Mesothelial cell of epicardium (in vitro differentiated cells): ENCODE measurements at regions not wholly inside any gene's neighbourhood (a gene's known extent, or its start where the extent isn't known, plus 50 kb on each side); places are given as distances from the start of the nearest gene placed in this dataset.
"Not testable (repeated sequence)": the region's sequence is repeated elsewhere in the genome, so short reads cannot be mapped to it uniquely, and the experiment has no call there.

Experiments used
- DNase-seq, 2 experiments: peaks; one replicate each; pipeline ENCODE4 v3.0.0; 2021; ENCODE audit warnings: low spot score in 2 of 2; ENCODE audit not compliant: unreplicated experiment in 2 of 2
- H3K27ac Mint-ChIP-seq: 2 replicates; pipeline ENCODE4 v1.8.0; 2021; ENCODE audit warnings: mixed read lengths
- H3K27me3 Mint-ChIP-seq: 2 replicates; pipeline ENCODE4 v1.8.0; 2021; ENCODE audit warnings: low read depth, mixed read lengths
- H3K36me3 Mint-ChIP-seq: 2 replicates; pipeline ENCODE4 v1.8.0; 2021; ENCODE audit warnings: mixed read lengths
- H3K4me1 Mint-ChIP-seq: 2 replicates; pipeline ENCODE4 v1.8.0; 2021; ENCODE audit warnings: mixed read lengths
- H3K4me3 Mint-ChIP-seq: 2 replicates; pipeline ENCODE4 v1.8.0; 2021; ENCODE audit warnings: mild to moderate bottlenecking, moderate library complexity, mixed read lengths
- H3K9me3 Mint-ChIP-seq: 2 replicates; pipeline ENCODE4 v1.8.0; 2021; ENCODE audit warnings: mixed read lengths
- TF ChIP-seq, protein P1 (sequence below): fragments of 200-600 bp; sonication (generic); IDR thresholded peaks from one replicate; pipeline ENCODE4 v1.5.0; 2021; ENCODE audit warnings: antibody characterized with exemption; ENCODE audit not compliant: unreplicated experiment

DNA sequence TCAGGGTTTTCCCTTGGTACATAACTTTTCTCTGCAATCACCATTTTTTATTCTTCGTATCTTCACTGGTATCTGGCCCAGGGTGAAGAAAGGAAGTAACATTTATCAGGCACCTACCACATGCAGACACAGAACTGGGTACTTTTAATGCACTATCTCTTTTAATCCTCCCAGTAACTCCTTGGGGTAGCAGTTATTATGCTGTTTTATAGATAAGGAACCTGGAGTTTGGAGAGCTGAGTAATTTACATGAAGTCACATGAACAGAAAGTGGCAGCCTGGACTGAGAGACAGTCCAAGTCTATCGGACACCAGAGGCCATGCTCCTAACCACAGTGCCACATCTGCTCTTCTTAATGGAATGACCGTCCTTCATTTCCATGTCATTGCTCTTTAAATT, 117.1 kb upstream of the PODXL start:
- no peak for DNase-seq
- Mint-ChIP-seq H3K9me3 (no peaks in the 10 kb centered on the region), H3K4me3 (no peak overlapping the region), H3K36me3 (no peaks in the 10 kb centered on the region), H3K4me1 (no peaks in the 10 kb centered on the region), H3K27ac (no peak overlapping the region), H3K27me3 (peaks cover 22% of the 10 kb centered on the region)
- TF ChIP-seq, protein P1, sequence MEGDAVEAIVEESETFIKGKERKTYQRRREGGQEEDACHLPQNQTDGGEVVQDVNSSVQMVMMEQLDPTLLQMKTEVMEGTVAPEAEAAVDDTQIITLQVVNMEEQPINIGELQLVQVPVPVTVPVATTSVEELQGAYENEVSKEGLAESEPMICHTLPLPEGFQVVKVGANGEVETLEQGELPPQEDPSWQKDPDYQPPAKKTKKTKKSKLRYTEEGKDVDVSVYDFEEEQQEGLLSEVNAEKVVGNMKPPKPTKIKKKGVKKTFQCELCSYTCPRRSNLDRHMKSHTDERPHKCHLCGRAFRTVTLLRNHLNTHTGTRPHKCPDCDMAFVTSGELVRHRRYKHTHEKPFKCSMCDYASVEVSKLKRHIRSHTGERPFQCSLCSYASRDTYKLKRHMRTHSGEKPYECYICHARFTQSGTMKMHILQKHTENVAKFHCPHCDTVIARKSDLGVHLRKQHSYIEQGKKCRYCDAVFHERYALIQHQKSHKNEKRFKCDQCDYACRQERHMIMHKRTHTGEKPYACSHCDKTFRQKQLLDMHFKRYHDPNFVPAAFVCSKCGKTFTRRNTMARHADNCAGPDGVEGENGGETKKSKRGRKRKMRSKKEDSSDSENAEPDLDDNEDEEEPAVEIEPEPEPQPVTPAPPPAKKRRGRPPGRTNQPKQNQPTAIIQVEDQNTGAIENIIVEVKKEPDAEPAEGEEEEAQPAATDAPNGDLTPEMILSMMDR: no peak

DNA sequence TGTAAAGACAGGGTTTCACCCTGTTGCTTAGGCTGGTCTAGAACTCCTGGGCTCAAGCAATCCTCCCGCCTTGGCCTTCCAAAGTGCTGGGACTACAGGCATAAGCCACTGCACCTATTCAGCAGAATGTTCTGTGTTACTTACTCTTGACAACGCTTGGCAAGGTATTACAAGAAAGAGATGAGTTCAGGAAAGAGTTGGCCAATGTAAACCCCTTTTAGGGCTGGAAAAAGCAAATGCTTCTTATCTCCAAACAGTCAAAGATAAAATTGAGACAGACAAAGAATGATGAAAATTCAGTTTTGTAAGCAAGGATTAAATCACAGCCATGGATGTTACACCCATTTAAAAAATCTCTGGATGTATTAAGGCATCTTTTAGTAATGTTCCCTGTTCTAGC, 114.0 kb upstream of the PODXL start:
- Mint-ChIP-seq H3K4me1 (no peaks in the 10 kb centered on the region), H3K27ac (no peak overlapping the region), H3K4me3 (no peak overlapping the region), H3K27me3 (peaks cover 20% of the 10 kb centered on the region), H3K36me3 (no peaks in the 10 kb centered on the region), H3K9me3 (peaks cover 11% of the 10 kb centered on the region)
- TF ChIP-seq, protein P1: no peak
- DNase-seq: no peak

DNA sequence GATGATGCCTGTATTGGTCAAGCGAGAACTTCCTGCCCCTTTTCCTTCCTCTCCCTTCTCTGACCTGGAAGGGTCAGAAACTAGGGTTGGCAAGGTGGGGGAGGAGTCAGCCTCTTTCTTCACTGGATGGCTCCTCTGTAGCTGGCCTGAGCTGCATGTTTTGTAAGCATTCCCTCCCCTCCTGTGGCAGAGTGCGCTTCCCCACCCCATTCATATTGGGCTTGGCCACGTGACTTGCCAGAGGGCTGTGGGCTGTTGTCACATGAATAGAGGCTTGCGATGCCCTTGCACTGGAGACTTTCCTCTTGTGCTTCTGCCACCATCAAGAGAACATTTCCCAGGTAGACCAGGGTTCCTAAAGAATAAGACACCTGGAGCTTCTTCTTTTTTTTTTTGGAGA, 111.3 kb upstream of the PODXL start:
- peaks cover 7% of the 10 kb centered on the region for H3K27me3 Mint-ChIP-seq
- DNase-seq: no peak
- H3K4me1 Mint-ChIP-seq: no peaks in the 10 kb centered on the region
- H3K27ac Mint-ChIP-seq: no peak overlapping the region
- TF ChIP-seq, protein P1: no peak
- no peaks in the 10 kb centered on the region for H3K36me3 Mint-ChIP-seq
- H3K9me3 Mint-ChIP-seq: peaks cover 11% of the 10 kb centered on the region
- no peak overlapping the region for H3K4me3 Mint-ChIP-seq

DNA sequence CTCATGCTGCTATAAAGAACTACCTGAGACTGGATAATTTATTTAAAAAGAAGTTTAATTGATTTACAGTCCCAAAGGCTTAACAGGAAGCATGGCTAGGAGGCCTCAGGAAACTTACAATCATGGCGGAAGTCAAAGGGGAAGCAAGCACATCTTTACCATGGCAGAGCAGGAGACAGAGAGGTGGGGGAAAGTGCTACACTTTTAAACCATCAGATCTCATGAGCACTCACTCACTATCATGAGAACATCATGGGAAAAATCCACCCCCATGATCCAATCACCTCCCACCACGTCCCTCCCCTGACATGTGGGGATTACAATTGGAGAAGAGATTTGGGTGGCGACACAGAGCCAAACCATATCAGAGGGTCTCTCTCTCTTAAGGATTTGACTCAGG, 108.6 kb upstream of the PODXL start:
- TF ChIP-seq, protein P1: no peak
- H3K36me3 Mint-ChIP-seq: no peaks in the 10 kb centered on the region
- H3K4me3 Mint-ChIP-seq: no peak overlapping the region
- peaks cover 11% of the 10 kb centered on the region for H3K9me3 Mint-ChIP-seq
- no peaks in the 10 kb centered on the region for H3K27me3 Mint-ChIP-seq
- DNase-seq: no peak
- H3K4me1 Mint-ChIP-seq: no peaks in the 10 kb centered on the region
- H3K27ac Mint-ChIP-seq: no peak overlapping the region

DNA sequence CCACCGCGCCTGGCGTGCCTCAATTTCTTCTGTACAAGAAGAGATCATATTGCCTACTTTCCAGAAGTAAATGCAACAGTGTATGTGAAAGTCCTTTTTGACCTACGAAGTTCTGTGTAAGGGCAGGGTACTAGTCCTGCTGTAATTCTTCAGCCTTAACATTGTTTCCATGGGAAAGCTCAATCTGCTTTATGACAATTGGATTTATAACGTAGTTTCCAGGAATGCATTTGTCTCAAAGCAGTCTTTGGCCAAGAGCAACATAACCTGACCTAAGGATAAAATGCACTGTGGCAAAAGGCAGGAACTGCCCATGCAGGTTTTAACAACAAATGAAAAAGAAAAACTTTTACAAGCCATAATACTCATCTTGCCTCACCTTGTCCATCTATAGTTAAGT, 108.1 kb upstream of the PODXL start:
- no peaks in the 10 kb centered on the region for H3K4me1 Mint-ChIP-seq
- H3K9me3 Mint-ChIP-seq: peaks cover 11% of the 10 kb centered on the region
- DNase-seq: no peak
- H3K36me3 Mint-ChIP-seq: no peaks in the 10 kb centered on the region
- no peaks in the 10 kb centered on the region for H3K27me3 Mint-ChIP-seq
- H3K27ac Mint-ChIP-seq: no peak overlapping the region
- H3K4me3 Mint-ChIP-seq: no peak overlapping the region
- TF ChIP-seq, protein P1: no peak

DNA sequence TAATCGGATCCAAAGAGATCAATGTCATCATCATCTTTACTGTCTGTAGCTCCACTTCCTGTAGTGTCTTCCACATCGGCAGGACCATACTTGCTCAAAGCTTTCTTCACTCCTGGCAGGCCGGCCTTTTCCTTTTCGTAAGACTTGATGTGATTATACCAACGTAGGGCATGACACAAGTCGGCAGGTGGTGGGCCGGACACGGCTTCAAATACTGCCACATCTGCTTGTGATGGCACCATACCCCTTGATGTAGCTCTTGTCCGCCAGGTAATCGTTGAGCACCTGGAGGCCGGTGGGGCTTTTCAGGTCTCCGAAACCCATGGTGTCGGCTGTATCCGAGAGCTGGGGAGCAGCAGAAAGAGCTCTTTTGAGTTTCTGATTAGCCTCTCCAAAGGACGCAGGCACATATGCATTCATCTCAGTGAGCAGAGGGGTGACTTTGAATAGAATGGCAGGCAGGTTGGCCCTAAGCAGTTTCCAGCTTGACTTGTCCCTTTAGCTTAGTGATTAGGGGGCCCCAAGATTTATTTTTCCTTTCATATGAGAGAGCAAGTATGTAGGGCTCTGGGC, 106.0 kb upstream of the PODXL start:
- not testable (repeated sequence) for H3K4me3 Mint-ChIP-seq, H3K27ac Mint-ChIP-seq, H3K27me3 Mint-ChIP-seq, H3K36me3 Mint-ChIP-seq, H3K4me1 Mint-ChIP-seq, DNase-seq
- H3K9me3 Mint-ChIP-seq: peaks cover 11% of the 10 kb centered on the region
